OCI-LY3 (cell line): ENCODE measurements at regions not wholly inside any gene's neighbourhood (a gene's known extent, or its start where the extent isn't known, plus 50 kb on each side); places are given as distances from the start of the nearest gene placed in this dataset.

ENCODE experiments used
- CTCF ChIP-seq: fragments of 200-600, 300-600 bp; sonication (generic); IDR thresholded peaks from 2 replicates; pipeline ENCODE4 v1.5.1; 2014; ENCODE audit warnings: antibody characterized with exemption, low read length, low read depth
- EZH2phosphoT487 ChIP-seq: fragments of 200-600 bp; shearing (Covaris generic); IDR thresholded peaks from 2 replicates; pipeline ENCODE4 v1.6.1; 2018; ENCODE audit warnings: antibody characterized with exemption, mixed run types, low read depth

- TF ChIP-seq CTCF (no peak), EZH2phosphoT487 (no peak)
Measured at GRCh38 chr4:66574145-66574978, 904.1 kb upstream of the EPHA5 start.
